ENCODE measurements at regions not wholly inside any gene's neighbourhood (a gene's known extent, or its start where the extent isn't known, plus 50 kb on each side); places are given as distances from the start of the nearest gene placed in this dataset.

DNA sequence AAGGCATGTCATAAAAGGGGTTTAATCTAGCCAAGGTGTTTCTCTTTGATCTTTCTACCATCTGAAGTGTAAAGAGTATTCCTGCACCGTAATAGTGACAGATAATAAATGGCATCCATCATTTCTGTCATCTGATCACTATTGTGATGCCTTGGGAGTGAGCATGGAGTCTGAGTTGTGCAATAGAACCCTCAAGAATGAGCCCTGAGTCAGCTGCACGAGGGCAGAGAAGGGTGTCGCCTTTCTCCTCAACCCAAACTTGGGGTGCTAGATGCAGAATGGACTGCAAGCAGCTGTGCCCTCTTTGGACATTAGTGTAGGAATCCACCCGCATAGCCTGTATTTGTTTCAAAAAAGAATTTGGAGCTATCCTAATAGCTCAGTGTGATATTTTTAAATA, 115.2 kb downstream of the ZNF37A start:
- H4K20me1 ChIP-seq (replicated peaks in 1 of 2; ENCODE audit: control insufficient read depth in 1 of 2, insufficient read depth in 2 of 2, low read length in 2 of 2), result no peaks in the 10 kb centered on the region
- CTCF ChIA-PET (ENCODE audit: partially characterized antibody), result no interaction called here
- H2BK120ac ChIP-seq (replicated peaks; ENCODE audit: low read depth, low read length), result no peak overlapping the region
- no peak overlapping the region for H3K9ac ChIP-seq (replicated peaks in 1 of 4; ENCODE audit: extremely low read depth in 1 of 4, low read depth in 3 of 4, low read length in 3 of 4)
- H3K56ac ChIP-seq (replicated peaks; ENCODE audit: insufficient read length, low read depth, low read length), result no peak overlapping the region
- FAIRE-seq (no peak), DNase-seq (ENCODE audit: low read depth in 1 of 2, low spot score in 2 of 2) (no peak)
- POLR2A ChIA-PET (ENCODE audit: partially characterized antibody), result no interaction called here
- WGBS, 2 experiments (ENCODE audit: extremely low coverage in 1 of 2, insufficient coverage in 1 of 2, insufficient read length in 1 of 2, insufficient replicate concordance in 2 of 2, low coverage in 1 of 2, low lambda C conversion rate in 2 of 2, missing lambda C conversion rate in 1 of 2), result 61% methylated on average over 4 of the region's 4 CpGs; no CpG with 5 or more reads in 1 of the 2 experiments
- H2BK20ac ChIP-seq (ENCODE audit: low read length), result no peak overlapping the region
- no peak overlapping the region for H2AK5ac ChIP-seq (ENCODE audit: low read depth, low read length)
- H3K9me3 ChIP-seq (ENCODE audit: insufficient read depth in 2 of 2, low read depth in 1 of 2, low read length in 1 of 2), result peaks cover 45 to 50% of the 10 kb centered on the region in 2 experiments
- no peak overlapping the region for H4K8ac ChIP-seq (ENCODE audit: extremely low read depth, insufficient read depth, low read length)
- no peak overlapping the region for H3K4me3 ChIP-seq (ENCODE audit: extremely low read depth in 1 of 4, insufficient read depth in 2 of 4, low read depth in 3 of 4, low read length in 4 of 4)
- no peak overlapping the region for H3K18ac ChIP-seq (ENCODE audit: extremely low read depth, low read length)
- no peaks in the 10 kb centered on the region for H3K36me3 ChIP-seq (ENCODE audit: control insufficient read depth in 2 of 4, insufficient read depth in 4 of 4, low read length in 3 of 4)
- no peak overlapping the region for H3K4me2 ChIP-seq (ENCODE audit: insufficient read depth in 1 of 2, low read depth in 2 of 2, low read length in 2 of 2)
- no peak overlapping the region for H3K23ac ChIP-seq (ENCODE audit: insufficient read length)
- no peaks in the 10 kb centered on the region for H3K27me3 ChIP-seq (replicated peaks in 1 of 4; ENCODE audit: control insufficient read depth in 3 of 4, extremely low read depth in 1 of 4, insufficient read depth in 3 of 4, low read length in 3 of 4)
- H3K23me2 ChIP-seq (ENCODE audit: low read depth, low read length), result no peaks in the 10 kb centered on the region
- H3K79me2 ChIP-seq (ENCODE audit: control insufficient read depth in 1 of 2, insufficient read depth in 2 of 2, low read length in 2 of 2), result no peaks in the 10 kb centered on the region
- no peaks in the 10 kb centered on the region for H3K79me1 ChIP-seq (ENCODE audit: low read depth, low read length)
- no peak overlapping the region for H2BK12ac ChIP-seq (ENCODE audit: low read depth, low read length)
- no peak overlapping the region for H2BK15ac ChIP-seq (ENCODE audit: low read length)
- no peak overlapping the region for H3K27ac ChIP-seq (ENCODE audit: low read depth, low read length)
- H3K4me1 ChIP-seq (replicated peaks in 1 of 4; ENCODE audit: control insufficient read depth in 3 of 4, insufficient read depth in 4 of 4, low read length in 3 of 4), result no peaks in the 10 kb centered on the region
- no peak overlapping the region for H3K14ac ChIP-seq (ENCODE audit: insufficient read length)
- H3K4ac ChIP-seq (replicated peaks; ENCODE audit: insufficient read length, low read depth, low read length), result no peak overlapping the region
- H2AFZ ChIP-seq (ENCODE audit: low read length), result no peak overlapping the region
- no peak overlapping the region for H2BK5ac ChIP-seq (ENCODE audit: low read depth, low read length)
- no peak overlapping the region for H4K5ac ChIP-seq (ENCODE audit: insufficient read length, low read depth, low read length)
- no peak overlapping the region for H4K91ac ChIP-seq (replicated peaks; ENCODE audit: insufficient read length, low read length)
- TF ChIP-seq, protein P1, sequence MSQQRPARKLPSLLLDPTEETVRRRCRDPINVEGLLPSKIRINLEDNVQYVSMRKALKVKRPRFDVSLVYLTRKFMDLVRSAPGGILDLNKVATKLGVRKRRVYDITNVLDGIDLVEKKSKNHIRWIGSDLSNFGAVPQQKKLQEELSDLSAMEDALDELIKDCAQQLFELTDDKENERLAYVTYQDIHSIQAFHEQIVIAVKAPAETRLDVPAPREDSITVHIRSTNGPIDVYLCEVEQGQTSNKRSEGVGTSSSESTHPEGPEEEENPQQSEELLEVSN (IDR thresholded peaks at IDR 0.05), result no peak
- TF ChIP-seq CREB1 (IDR thresholded peaks at IDR 0.05), result no peak
- TF ChIP-seq KDM5A (IDR thresholded peaks at IDR 0.05; ENCODE audit: low read length), result no peak
- no peak for TF ChIP-seq RBBP5 (IDR thresholded peaks at IDR 0.05; ENCODE audit: borderline replicate concordance, low read depth, low read length)
- TF ChIP-seq POU5F1 (IDR thresholded peaks at IDR 0.05; ENCODE audit: low read depth, low read length), result no peak
- no peak for TF ChIP-seq RFX5 (IDR thresholded peaks at IDR 0.05; ENCODE audit: borderline replicate concordance, low read depth, low read length)
- TF ChIP-seq, protein P2, sequence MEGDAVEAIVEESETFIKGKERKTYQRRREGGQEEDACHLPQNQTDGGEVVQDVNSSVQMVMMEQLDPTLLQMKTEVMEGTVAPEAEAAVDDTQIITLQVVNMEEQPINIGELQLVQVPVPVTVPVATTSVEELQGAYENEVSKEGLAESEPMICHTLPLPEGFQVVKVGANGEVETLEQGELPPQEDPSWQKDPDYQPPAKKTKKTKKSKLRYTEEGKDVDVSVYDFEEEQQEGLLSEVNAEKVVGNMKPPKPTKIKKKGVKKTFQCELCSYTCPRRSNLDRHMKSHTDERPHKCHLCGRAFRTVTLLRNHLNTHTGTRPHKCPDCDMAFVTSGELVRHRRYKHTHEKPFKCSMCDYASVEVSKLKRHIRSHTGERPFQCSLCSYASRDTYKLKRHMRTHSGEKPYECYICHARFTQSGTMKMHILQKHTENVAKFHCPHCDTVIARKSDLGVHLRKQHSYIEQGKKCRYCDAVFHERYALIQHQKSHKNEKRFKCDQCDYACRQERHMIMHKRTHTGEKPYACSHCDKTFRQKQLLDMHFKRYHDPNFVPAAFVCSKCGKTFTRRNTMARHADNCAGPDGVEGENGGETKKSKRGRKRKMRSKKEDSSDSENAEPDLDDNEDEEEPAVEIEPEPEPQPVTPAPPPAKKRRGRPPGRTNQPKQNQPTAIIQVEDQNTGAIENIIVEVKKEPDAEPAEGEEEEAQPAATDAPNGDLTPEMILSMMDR (IDR thresholded peaks at IDR 0.05; ENCODE audit: control extremely low read depth in 1 of 3, insufficient read depth in 1 of 3, low read depth in 1 of 3, low read length in 3 of 3), result no peak
- TF ChIP-seq TEAD4 (IDR thresholded peaks at IDR 0.05; ENCODE audit: low read depth, low read length), result no peak
- no peak for TF ChIP-seq CEBPB (IDR thresholded peaks at IDR 0.05; ENCODE audit: low read depth, low read length)
- TF ChIP-seq RAD21 (IDR thresholded peaks at IDR 0.05 in 1 of 2, conservative IDR thresholded peaks at IDR 0.05 in 1 of 2; ENCODE audit: low read depth in 2 of 2, low read length in 2 of 2), result no peak
- TF ChIP-seq YY1 (IDR thresholded peaks at IDR 0.05; ENCODE audit: low read depth, low read length), result no peak
- no peak for TF ChIP-seq TAF7 (optimal IDR thresholded peaks at IDR 0.05; ENCODE audit: borderline replicate concordance, low read depth, low read length)
- TF ChIP-seq SRF (IDR thresholded peaks at IDR 0.05; ENCODE audit: low read depth, low read length), result no peak
